ENCODE measurements at regions not wholly inside any gene's neighbourhood (a gene's known extent, or its start where the extent isn't known, plus 50 kb on each side); places are given as distances from the start of the nearest gene placed in this dataset.

GRCh38 chr6:15796844-15797243 lies 134.0 kb upstream of the DTNBP1 start:
- TF ChIP-seq, protein P1, sequence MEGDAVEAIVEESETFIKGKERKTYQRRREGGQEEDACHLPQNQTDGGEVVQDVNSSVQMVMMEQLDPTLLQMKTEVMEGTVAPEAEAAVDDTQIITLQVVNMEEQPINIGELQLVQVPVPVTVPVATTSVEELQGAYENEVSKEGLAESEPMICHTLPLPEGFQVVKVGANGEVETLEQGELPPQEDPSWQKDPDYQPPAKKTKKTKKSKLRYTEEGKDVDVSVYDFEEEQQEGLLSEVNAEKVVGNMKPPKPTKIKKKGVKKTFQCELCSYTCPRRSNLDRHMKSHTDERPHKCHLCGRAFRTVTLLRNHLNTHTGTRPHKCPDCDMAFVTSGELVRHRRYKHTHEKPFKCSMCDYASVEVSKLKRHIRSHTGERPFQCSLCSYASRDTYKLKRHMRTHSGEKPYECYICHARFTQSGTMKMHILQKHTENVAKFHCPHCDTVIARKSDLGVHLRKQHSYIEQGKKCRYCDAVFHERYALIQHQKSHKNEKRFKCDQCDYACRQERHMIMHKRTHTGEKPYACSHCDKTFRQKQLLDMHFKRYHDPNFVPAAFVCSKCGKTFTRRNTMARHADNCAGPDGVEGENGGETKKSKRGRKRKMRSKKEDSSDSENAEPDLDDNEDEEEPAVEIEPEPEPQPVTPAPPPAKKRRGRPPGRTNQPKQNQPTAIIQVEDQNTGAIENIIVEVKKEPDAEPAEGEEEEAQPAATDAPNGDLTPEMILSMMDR (IDR thresholded peaks at IDR 0.05), result no peak
- no peak for TF ChIP-seq POLR2A (IDR thresholded peaks at IDR 0.05)

Measured in prostate gland (tissue), 2 donors.